Endothelial cell of umbilical vein (primary cell): ENCODE measurements at regions not wholly inside any gene's neighbourhood (a gene's known extent, or its start where the extent isn't known, plus 50 kb on each side); places are given as distances from the start of the nearest gene placed in this dataset.

ENCODE experiments used
- BruUV-seq: library from RNA; stranded (reverse); fragments of 400-500 nt; replicated peaks from 2 replicates; lab custom pipeline; 2021; lab: Mats Ljungman, UMichigan
- CTCF ChIA-PET: fragments of 300-600, 350-600 bp; sonication (Branson Sonifier 250); formaldehyde crosslinking; loops from one replicate; lab custom pipeline; 2021; ENCODE audit warnings: antibody characterized with exemption, inconsistent platforms; lab: Charles Lee
- POLR2A ChIA-PET: fragments of 300-600, 350-600 bp; sonication (Branson Sonifier 250); formaldehyde crosslinking; loops from one replicate; lab custom pipeline; 2021; ENCODE audit warnings: antibody characterized with exemption, inconsistent platforms; lab: Charles Lee
- DNase-seq: peaks from one replicate; pipeline ENCODE4 v3.0.0-alpha.2; 2011; ENCODE audit warnings: low read depth, low spot score
- FAIRE-seq: peaks from 2 replicates; lab custom pipeline; 2011; peaks lifted over from hg19 to GRCh38; lab: Jason Lieb, UNC
- H2AFZ ChIP-seq: 2 replicates; pipeline ENCODE4 v1.6.0; 2012; ENCODE audit warnings: low read depth, low read length, control low read depth, inconsistent platforms
- H3K27ac ChIP-seq: 2 replicates; pipeline ENCODE4 v1.5.1; 2011; ENCODE audit warnings: low read depth, mild to moderate bottlenecking, control low read depth, low read length, moderate library complexity; ENCODE audit not compliant: insufficient read depth
- H3K27me3 ChIP-seq, 2 experiments: 2 replicates each; pipeline versions ENCODE4 v1.6.0 to v1.6.1; 2011; ENCODE audit warnings: low read length in 2 of 2, mixed read lengths in 1 of 2; ENCODE audit not compliant: control insufficient read depth in 2 of 2, insufficient read depth in 2 of 2
- H3K36me3 ChIP-seq, 2 experiments: 2 replicates in 1 of 2; 3 replicates in 1 of 2; pipeline ENCODE4 v1.5.1; 2011; ENCODE audit warnings: low read length in 2 of 2, mild to moderate bottlenecking in 1 of 2, moderate library complexity in 1 of 2; ENCODE audit not compliant: control insufficient read depth in 2 of 2, insufficient read depth in 2 of 2; ENCODE audit errors: extremely low read depth in 1 of 2
- H3K4me1 ChIP-seq: 3 replicates; pipeline ENCODE4 v1.5.1; 2011; ENCODE audit warnings: mild to moderate bottlenecking, low read length; ENCODE audit not compliant: control insufficient read depth, insufficient read depth; ENCODE audit errors: extremely low read depth
- H3K4me2 ChIP-seq: 2 replicates; pipeline ENCODE4 v1.6.1; 2011; ENCODE audit warnings: low read length, control low read depth, mixed read lengths; ENCODE audit not compliant: insufficient read depth
- H3K4me3 ChIP-seq, 3 experiments: fragments of 200-600 bp in 1 of 3; sonication (generic), shearing (Covaris generic) in 1 of 3; replicated peaks in 1 of 3; 2 replicates each; pipeline ENCODE4 v1.5.1; 2011 to 2016; ENCODE audit warnings: control low read depth in 3 of 3, low read length in 3 of 3, mild to moderate bottlenecking in 2 of 3, inconsistent platforms in 1 of 3, low read depth in 1 of 3, moderate library complexity in 1 of 3; ENCODE audit not compliant: insufficient read depth in 1 of 3
- H3K79me2 ChIP-seq: 2 replicates; pipeline ENCODE4 v1.6.0; 2012; ENCODE audit warnings: low read length, inconsistent platforms; ENCODE audit not compliant: control insufficient read depth, insufficient read depth
- H3K9ac ChIP-seq: replicated peaks from 2 replicates; pipeline ENCODE3; 2011; ENCODE audit warnings: low read length, control low read depth; ENCODE audit not compliant: insufficient read depth; ENCODE audit errors: extremely low read depth
- H3K9me1 ChIP-seq: replicated peaks from 3 replicates; pipeline ENCODE4 v1.6.0; 2011; ENCODE audit warnings: mild to moderate bottlenecking, low read length; ENCODE audit not compliant: control insufficient read depth, insufficient read depth; ENCODE audit errors: extremely low read depth
- H3K9me3 ChIP-seq: replicated peaks from 2 replicates; pipeline ENCODE4 v1.5.1; 2012; ENCODE audit warnings: low read length, inconsistent platforms; ENCODE audit not compliant: control insufficient read depth, insufficient read depth
- H4K20me1 ChIP-seq: replicated peaks from 2 replicates; pipeline ENCODE3; 2011; ENCODE audit warnings: mild to moderate bottlenecking, low read length; ENCODE audit not compliant: control insufficient read depth, insufficient read depth; ENCODE audit errors: extremely low read depth
- EZH2 ChIP-seq: IDR thresholded peaks from 2 replicates; pipeline ENCODE4 v1.6.1; 2012; ENCODE audit warnings: borderline replicate concordance, low read depth, mild to moderate bottlenecking, moderate library complexity, low read length, inconsistent platforms; ENCODE audit not compliant: severe bottlenecking
- FOS ChIP-seq: IDR thresholded peaks from 2 replicates; pipeline ENCODE4 v1.6.1; 2011; ENCODE audit warnings: mild to moderate bottlenecking, low read length, moderate library complexity, borderline replicate concordance; ENCODE audit not compliant: insufficient read depth
- GATA2 ChIP-seq: IDR thresholded peaks from 2 replicates; pipeline ENCODE4 v1.7.0; 2011; ENCODE audit warnings: low read depth, mild to moderate bottlenecking, moderate library complexity, mixed read lengths, low read length; ENCODE audit not compliant: insufficient read length, insufficient read depth
- JUN ChIP-seq: IDR thresholded peaks from 2 replicates; pipeline ENCODE4 v1.6.1; 2011; ENCODE audit warnings: borderline replicate concordance, low read depth; ENCODE audit not compliant: insufficient read length, insufficient read depth
- MAX ChIP-seq: IDR thresholded peaks from 2 replicates; pipeline ENCODE4 v1.6.1; 2011; ENCODE audit not compliant: insufficient read depth, insufficient read length
- POLR2AphosphoS5 ChIP-seq: IDR thresholded peaks from 2 replicates; pipeline ENCODE4 v1.6.1; 2012; ENCODE audit warnings: low read depth, mild to moderate bottlenecking, control low read depth, low read length, moderate library complexity; ENCODE audit not compliant: insufficient read depth
- dilution Hi-C: fragments of 300-500 bp; cut with MboI; formaldehyde crosslinking; loops from one replicate; pipeline ENCODE4 v1.15.0; 2019; ENCODE audit warnings: low sequenced_read_pairs; ENCODE audit not compliant: extremely low pct_ligation_motif_present
- intact Hi-C: fragments of 100-400 bp; cut with micrococcal nuclease; formaldehyde crosslinking; loops from one replicate; pipeline ENCODE4 v1.10.0; 2022

DNA sequence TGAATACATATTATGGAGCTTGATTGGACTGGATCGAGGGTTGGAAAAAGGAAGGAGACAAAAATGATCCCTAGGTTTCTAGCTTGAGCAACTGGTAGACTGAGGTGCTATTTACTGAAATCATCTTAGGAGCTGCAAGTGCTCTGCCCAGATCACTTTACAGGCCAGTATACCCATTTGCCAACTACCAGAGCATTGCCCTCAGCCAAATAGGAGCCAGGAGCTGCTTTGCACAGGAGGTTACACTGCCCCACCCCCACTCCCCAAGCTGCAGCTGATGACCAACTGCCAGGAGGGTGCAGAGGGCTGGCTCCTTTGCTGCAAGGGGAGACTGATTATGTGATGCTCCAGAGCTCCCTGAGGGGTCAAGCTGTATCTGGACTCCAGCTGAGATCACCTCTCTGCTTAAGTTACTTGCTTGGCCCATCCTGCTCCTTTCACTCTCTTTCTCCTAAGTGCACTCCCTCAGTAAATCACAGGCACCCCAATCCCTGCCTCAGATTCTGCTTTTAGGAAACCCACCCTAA lies 275.4 kb downstream of the ZEB1 start:
- dilution Hi-C loops (no loop called here), intact Hi-C loops (no loop called here)
- Histone ChIP-seq H3K27me3 (peaks cover 4 to 9% of the 10 kb centered on the region in 2 experiments), H4K20me1 (no peaks in the 10 kb centered on the region), H2AFZ (no peak overlapping the region), H3K27ac (no peak overlapping the region), H3K4me2 (no peak overlapping the region), H3K9me3 (no peaks in the 10 kb centered on the region), H3K36me3 (no peaks in the 10 kb centered on the region), H3K9ac (no peak overlapping the region), H3K9me1 (no peaks in the 10 kb centered on the region), H3K4me3 (no peak overlapping the region), H3K4me1 (no peaks in the 10 kb centered on the region), H3K79me2 (no peaks in the 10 kb centered on the region)
- CTCF ChIA-PET = interaction anchor here (0.9 to 1.2 kb wide), 3 partner anchors 8 to 26 kb away, joined by 3 read pairs; no protein-coding TSS in a partner anchor
- no TSS peak for BruUV-seq
- TF ChIP-seq POLR2AphosphoS5 = no peak
- no peak for TF ChIP-seq EZH2
- no peak for TF ChIP-seq JUN
- no peak for TF ChIP-seq FOS
- TF ChIP-seq GATA2 = no peak
- TF ChIP-seq MAX = no peak
- FAIRE-seq (no peak), DNase-seq (no peak)
- POLR2A ChIA-PET = no interaction called here

DNA sequence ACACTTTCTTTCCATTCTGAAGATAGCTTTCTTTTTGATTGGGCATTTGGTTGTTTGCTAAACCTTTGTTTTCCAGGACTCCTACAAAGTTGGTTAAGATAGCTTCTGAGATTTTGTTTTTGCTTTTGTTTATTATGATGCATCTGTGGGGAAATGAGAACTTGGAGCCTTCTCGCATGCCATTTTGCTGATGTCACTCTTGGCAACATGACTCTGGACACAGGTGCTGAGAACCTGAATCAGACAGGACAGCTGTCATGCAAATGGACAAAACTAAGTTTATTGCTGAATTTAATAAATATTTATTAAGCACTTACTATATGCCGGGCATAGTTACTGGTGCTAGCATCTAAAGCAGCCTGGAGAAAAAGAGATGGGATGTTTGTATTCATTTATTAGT lies 274.1 kb downstream of the ZEB1 start:
- BruUV-seq = no TSS peak
- dilution Hi-C loops = no loop called here

More for the DNA sequence above, 274.1 kb downstream of the ZEB1 start:
- ChIA-PET POLR2A (no interaction called here), CTCF (interaction anchor here (0.9 to 2.2 kb wide), 5 partner anchors 9 to 28 kb away, joined by 3 to 7 read pairs (median 4); no protein-coding TSS in a partner anchor)
- Histone ChIP-seq H4K20me1 (no peaks in the 10 kb centered on the region), H3K27me3 (peaks cover 4 to 8% of the 10 kb centered on the region in 2 experiments), H3K4me2 (no peak overlapping the region), H2AFZ (no peak overlapping the region), H3K4me1 (no peaks in the 10 kb centered on the region), H3K9me1 (no peaks in the 10 kb centered on the region), H3K36me3 (no peaks in the 10 kb centered on the region), H3K27ac (no peak overlapping the region), H3K79me2 (no peaks in the 10 kb centered on the region), H3K9me3 (no peaks in the 10 kb centered on the region), H3K4me3 (no peak overlapping the region), H3K9ac (no peak overlapping the region)
- FAIRE-seq (no peak), DNase-seq (no peak)
- intact Hi-C loops = no loop called here
- no peak for TF ChIP-seq POLR2AphosphoS5
- TF ChIP-seq MAX = no peak
- TF ChIP-seq FOS = no peak
- TF ChIP-seq GATA2 = no peak
